GM23338 (cell line): ENCODE measurements at regions not wholly inside any gene's neighbourhood (a gene's known extent, or its start where the extent isn't known, plus 50 kb on each side); places are given as distances from the start of the nearest gene placed in this dataset.

Experiments
- ATAC-seq: fragments of 200-7000 bp; cut with Tn5 transposase; 3 replicates; pipeline ENCODE4 v1.9.1; 2020
- DNase-seq: peaks from one replicate; pipeline ENCODE4 v3.0.0-alpha.2; 2015; ENCODE audit warnings: low spot score
- H2AFZ ChIP-seq: fragments of 200-600 bp; sonication (generic); 2 replicates; pipeline ENCODE4 v1.8.0; 2016; ENCODE audit warnings: antibody characterized with exemption, mild to moderate bottlenecking, moderate library complexity
- H3F3A ChIP-seq: fragments of 200-600 bp; sonication (generic); replicated peaks from 2 replicates; pipeline ENCODE4 v1.8.0; 2017; ENCODE audit warnings: antibody characterized with exemption, mixed run types, low read depth
- H3K27ac ChIP-seq: fragments of 200-600 bp; sonication (generic); 2 replicates; pipeline ENCODE4 v1.6.1; 2016; ENCODE audit warnings: low read depth
- H3K27me3 ChIP-seq: fragments of 200-600 bp; sonication (generic); 2 replicates; pipeline ENCODE4 v1.8.0; 2016; ENCODE audit warnings: mild to moderate bottlenecking, mixed run types, moderate library complexity; ENCODE audit not compliant: insufficient read depth
- H3K36me3 ChIP-seq: fragments of 200-600 bp; sonication (generic); 2 replicates; pipeline ENCODE4 v1.8.0; 2016; ENCODE audit warnings: mild to moderate bottlenecking; ENCODE audit not compliant: insufficient read depth
- H3K4me1 ChIP-seq: fragments of 200-600 bp; sonication (generic); 2 replicates; pipeline ENCODE4 v1.8.0; 2016; ENCODE audit warnings: mild to moderate bottlenecking, moderate library complexity; ENCODE audit not compliant: insufficient read depth
- H3K4me2 ChIP-seq: fragments of 200-600 bp; sonication (generic); 2 replicates; pipeline ENCODE4 v1.7.1; 2017; ENCODE audit warnings: mixed run types
- H3K4me3 ChIP-seq: fragments of 200-600 bp; sonication (generic); 2 replicates; pipeline ENCODE4 v1.6.1; 2016; ENCODE audit warnings: mixed run types
- H3K79me2 ChIP-seq: fragments of 200-600 bp; sonication (generic); replicated peaks from 2 replicates; pipeline ENCODE4 v1.8.0; 2017; ENCODE audit warnings: mild to moderate bottlenecking; ENCODE audit not compliant: insufficient read depth
- H3K9me2 ChIP-seq: fragments of 200-600 bp; sonication (generic); 2 replicates; pipeline ENCODE4 v1.8.0; 2017; ENCODE audit not compliant: insufficient read depth
- H4K20me1 ChIP-seq: fragments of 200-600 bp; sonication (generic); replicated peaks from 2 replicates; pipeline ENCODE4 v1.8.0; 2017; ENCODE audit warnings: mild to moderate bottlenecking; ENCODE audit not compliant: insufficient read depth
- H3K27ac Mint-ChIP-seq: 2 replicates; pipeline ENCODE4 v1.8.0; 2020; ENCODE audit warnings: inconsistent platforms, mild to moderate bottlenecking, moderate library complexity, mixed read lengths
- H3K27me3 Mint-ChIP-seq: 3 replicates; pipeline ENCODE4 v1.8.0; 2022; ENCODE audit warnings: low read depth, mild to moderate bottlenecking, moderate library complexity, mixed read lengths, inconsistent platforms; ENCODE audit not compliant: insufficient read depth, poor library complexity
- H3K36me3 Mint-ChIP-seq: 3 replicates; pipeline ENCODE4 v1.8.0; 2021; ENCODE audit warnings: low read depth, mild to moderate bottlenecking, inconsistent platforms, moderate library complexity, mixed read lengths
- H3K4me1 Mint-ChIP-seq: 3 replicates; pipeline ENCODE4 v1.8.0; 2020; ENCODE audit warnings: mild to moderate bottlenecking, inconsistent platforms, mixed read lengths
- H3K4me3 Mint-ChIP-seq: 3 replicates; pipeline ENCODE4 v1.8.0; 2021; ENCODE audit warnings: moderate library complexity, mild to moderate bottlenecking, inconsistent platforms, mixed read lengths
- H3K9me3 Mint-ChIP-seq: 3 replicates; pipeline ENCODE4 v1.8.0; 2020; ENCODE audit warnings: moderate library complexity, mild to moderate bottlenecking, inconsistent platforms, mixed read lengths
- CREB1 ChIP-seq: fragments of 250-450 bp; sonication (Bioruptor Pico); IDR thresholded peaks from 2 replicates; pipeline ENCODE4 v1.5.0; 2020; ENCODE audit warnings: low read depth, mild to moderate bottlenecking, moderate library complexity
- ETS1 ChIP-seq: IDR thresholded peaks from 2 replicates; pipeline ENCODE4 v1.6.1; 2016; ENCODE audit warnings: antibody characterized with exemption
- EZH2 ChIP-seq: fragments of 200-600 bp; sonication (generic); IDR thresholded peaks from one replicate; pipeline ENCODE4 v1.8.0; 2017; ENCODE audit warnings: antibody characterized with exemption, mild to moderate bottlenecking, low read depth; ENCODE audit not compliant: unreplicated experiment
- EZH2phosphoT487 ChIP-seq: fragments of 200-600 bp; sonication (generic); IDR thresholded peaks from one replicate; pipeline ENCODE4 v1.8.1; 2018; ENCODE audit warnings: antibody characterized with exemption; ENCODE audit not compliant: unreplicated experiment
- JUNB ChIP-seq: IDR thresholded peaks from one replicate; pipeline ENCODE4 v1.6.1; 2016; ENCODE audit warnings: antibody characterized with exemption; ENCODE audit not compliant: unreplicated experiment
- NANOG ChIP-seq: IDR thresholded peaks from 2 replicates; pipeline ENCODE4 v1.6.1; 2016; ENCODE audit warnings: antibody characterized with exemption, borderline replicate concordance
- POLR2AphosphoS5 ChIP-seq: IDR thresholded peaks from 2 replicates; pipeline ENCODE4 v1.6.1; 2016; ENCODE audit warnings: antibody characterized with exemption, low read depth
- REST ChIP-seq: IDR thresholded peaks from one replicate; pipeline ENCODE4 v1.6.1; 2018; ENCODE audit warnings: antibody characterized with exemption; ENCODE audit not compliant: unreplicated experiment
- STAT1 ChIP-seq: IDR thresholded peaks from one replicate; pipeline ENCODE4 v1.6.1; 2016; ENCODE audit warnings: antibody characterized with exemption; ENCODE audit not compliant: unreplicated experiment
- ZNF114 ChIP-seq: fragments of 250-450 bp; sonication (Bioruptor Pico); IDR thresholded peaks from 2 replicates; pipeline ENCODE4 v1.5.0; 2020; ENCODE audit warnings: mild to moderate bottlenecking, moderate library complexity
- ZNF331 ChIP-seq: fragments of 250-450 bp; sonication (Bioruptor Pico); IDR thresholded peaks from 2 replicates; pipeline ENCODE4 v1.5.0; 2020; ENCODE audit warnings: low read depth, mild to moderate bottlenecking, moderate library complexity
- TF ChIP-seq, protein P1 (sequence below): fragments of 250-450 bp; sonication (Bioruptor Pico); IDR thresholded peaks from 2 replicates; pipeline ENCODE4 v1.5.0; 2020; ENCODE audit warnings: mild to moderate bottlenecking, moderate library complexity
- TF ChIP-seq, protein P2 (sequence below), 2 experiments: fragments of 200-600 bp in 1 of 2; sonication (generic) in 1 of 2; conservative IDR thresholded peaks; 2 replicates each; pipeline versions ENCODE4 v1.5.1 to v1.6.1; 2016 to 2017; ENCODE audit warnings: antibody characterized with exemption in 2 of 2, low read depth in 2 of 2, mild to moderate bottlenecking in 2 of 2, moderate library complexity in 1 of 2

DNA sequence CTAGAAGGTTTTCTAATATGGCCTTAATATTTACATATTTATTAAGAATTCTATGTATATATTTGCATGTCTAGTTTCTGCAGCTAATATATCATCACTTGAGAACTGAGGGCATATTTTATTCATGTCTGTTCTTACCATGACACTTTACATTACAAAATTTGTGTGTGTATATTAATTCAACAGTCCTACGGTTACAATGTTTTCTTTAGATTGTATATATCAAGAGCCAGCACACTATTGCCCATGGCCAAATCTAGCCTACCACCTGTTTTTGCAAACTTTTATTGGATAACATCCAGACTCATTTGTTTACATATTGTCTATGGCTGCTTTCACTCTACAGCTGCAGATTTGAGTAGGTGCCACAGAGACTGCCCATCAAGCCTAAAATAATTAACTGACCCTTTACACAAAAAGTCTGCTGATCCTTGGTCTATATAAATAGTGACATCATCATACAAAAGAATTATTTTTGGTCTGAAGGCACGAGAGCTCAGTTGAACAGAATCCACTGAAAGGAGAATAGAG is 577.4 kb upstream of the PBX1 start:
- no peak overlapping the region for H3K4me2 ChIP-seq
- H3K27me3 ChIP-seq = no peaks in the 10 kb centered on the region
- H3K9me3 Mint-ChIP-seq = no peaks in the 10 kb centered on the region
- no peak overlapping the region for H3K4me3 ChIP-seq
- DNase-seq (no peak), ATAC-seq (no peak)
- no peaks in the 10 kb centered on the region for H4K20me1 ChIP-seq
- peaks cover 7% of the 10 kb centered on the region; the same call in 2 of the 3 replicates for H3K4me1 Mint-ChIP-seq
- no peaks in the 10 kb centered on the region for H3K36me3 Mint-ChIP-seq
- 0 out of 2 replicates have a peak, but pooled peaks cover 5% of the 10 kb centered on the region for H3K9me2 ChIP-seq
- no peak overlapping the region for H3K27ac Mint-ChIP-seq
- H3K4me1 ChIP-seq = no peaks in the 10 kb centered on the region
- H3F3A ChIP-seq = no peaks in the 10 kb centered on the region
- H3K36me3 ChIP-seq = no peaks in the 10 kb centered on the region
- no peak overlapping the region for H3K4me3 Mint-ChIP-seq
- no peaks in the 10 kb centered on the region for H3K27me3 Mint-ChIP-seq
- no peaks in the 10 kb centered on the region for H3K79me2 ChIP-seq
- no peak overlapping the region for H3K27ac ChIP-seq
- TF ChIP-seq REST (no peak), NANOG (no peak), POLR2AphosphoS5 (no peak), ZNF114 (CRISPR knock-in tag) (no peak), EZH2phosphoT487 (no peak), EZH2 (no peak), CREB1 (no peak), STAT1 (no peak), ZNF331 (no peak), ETS1 (no peak), JUNB (no peak)
- TF ChIP-seq, protein P1, sequence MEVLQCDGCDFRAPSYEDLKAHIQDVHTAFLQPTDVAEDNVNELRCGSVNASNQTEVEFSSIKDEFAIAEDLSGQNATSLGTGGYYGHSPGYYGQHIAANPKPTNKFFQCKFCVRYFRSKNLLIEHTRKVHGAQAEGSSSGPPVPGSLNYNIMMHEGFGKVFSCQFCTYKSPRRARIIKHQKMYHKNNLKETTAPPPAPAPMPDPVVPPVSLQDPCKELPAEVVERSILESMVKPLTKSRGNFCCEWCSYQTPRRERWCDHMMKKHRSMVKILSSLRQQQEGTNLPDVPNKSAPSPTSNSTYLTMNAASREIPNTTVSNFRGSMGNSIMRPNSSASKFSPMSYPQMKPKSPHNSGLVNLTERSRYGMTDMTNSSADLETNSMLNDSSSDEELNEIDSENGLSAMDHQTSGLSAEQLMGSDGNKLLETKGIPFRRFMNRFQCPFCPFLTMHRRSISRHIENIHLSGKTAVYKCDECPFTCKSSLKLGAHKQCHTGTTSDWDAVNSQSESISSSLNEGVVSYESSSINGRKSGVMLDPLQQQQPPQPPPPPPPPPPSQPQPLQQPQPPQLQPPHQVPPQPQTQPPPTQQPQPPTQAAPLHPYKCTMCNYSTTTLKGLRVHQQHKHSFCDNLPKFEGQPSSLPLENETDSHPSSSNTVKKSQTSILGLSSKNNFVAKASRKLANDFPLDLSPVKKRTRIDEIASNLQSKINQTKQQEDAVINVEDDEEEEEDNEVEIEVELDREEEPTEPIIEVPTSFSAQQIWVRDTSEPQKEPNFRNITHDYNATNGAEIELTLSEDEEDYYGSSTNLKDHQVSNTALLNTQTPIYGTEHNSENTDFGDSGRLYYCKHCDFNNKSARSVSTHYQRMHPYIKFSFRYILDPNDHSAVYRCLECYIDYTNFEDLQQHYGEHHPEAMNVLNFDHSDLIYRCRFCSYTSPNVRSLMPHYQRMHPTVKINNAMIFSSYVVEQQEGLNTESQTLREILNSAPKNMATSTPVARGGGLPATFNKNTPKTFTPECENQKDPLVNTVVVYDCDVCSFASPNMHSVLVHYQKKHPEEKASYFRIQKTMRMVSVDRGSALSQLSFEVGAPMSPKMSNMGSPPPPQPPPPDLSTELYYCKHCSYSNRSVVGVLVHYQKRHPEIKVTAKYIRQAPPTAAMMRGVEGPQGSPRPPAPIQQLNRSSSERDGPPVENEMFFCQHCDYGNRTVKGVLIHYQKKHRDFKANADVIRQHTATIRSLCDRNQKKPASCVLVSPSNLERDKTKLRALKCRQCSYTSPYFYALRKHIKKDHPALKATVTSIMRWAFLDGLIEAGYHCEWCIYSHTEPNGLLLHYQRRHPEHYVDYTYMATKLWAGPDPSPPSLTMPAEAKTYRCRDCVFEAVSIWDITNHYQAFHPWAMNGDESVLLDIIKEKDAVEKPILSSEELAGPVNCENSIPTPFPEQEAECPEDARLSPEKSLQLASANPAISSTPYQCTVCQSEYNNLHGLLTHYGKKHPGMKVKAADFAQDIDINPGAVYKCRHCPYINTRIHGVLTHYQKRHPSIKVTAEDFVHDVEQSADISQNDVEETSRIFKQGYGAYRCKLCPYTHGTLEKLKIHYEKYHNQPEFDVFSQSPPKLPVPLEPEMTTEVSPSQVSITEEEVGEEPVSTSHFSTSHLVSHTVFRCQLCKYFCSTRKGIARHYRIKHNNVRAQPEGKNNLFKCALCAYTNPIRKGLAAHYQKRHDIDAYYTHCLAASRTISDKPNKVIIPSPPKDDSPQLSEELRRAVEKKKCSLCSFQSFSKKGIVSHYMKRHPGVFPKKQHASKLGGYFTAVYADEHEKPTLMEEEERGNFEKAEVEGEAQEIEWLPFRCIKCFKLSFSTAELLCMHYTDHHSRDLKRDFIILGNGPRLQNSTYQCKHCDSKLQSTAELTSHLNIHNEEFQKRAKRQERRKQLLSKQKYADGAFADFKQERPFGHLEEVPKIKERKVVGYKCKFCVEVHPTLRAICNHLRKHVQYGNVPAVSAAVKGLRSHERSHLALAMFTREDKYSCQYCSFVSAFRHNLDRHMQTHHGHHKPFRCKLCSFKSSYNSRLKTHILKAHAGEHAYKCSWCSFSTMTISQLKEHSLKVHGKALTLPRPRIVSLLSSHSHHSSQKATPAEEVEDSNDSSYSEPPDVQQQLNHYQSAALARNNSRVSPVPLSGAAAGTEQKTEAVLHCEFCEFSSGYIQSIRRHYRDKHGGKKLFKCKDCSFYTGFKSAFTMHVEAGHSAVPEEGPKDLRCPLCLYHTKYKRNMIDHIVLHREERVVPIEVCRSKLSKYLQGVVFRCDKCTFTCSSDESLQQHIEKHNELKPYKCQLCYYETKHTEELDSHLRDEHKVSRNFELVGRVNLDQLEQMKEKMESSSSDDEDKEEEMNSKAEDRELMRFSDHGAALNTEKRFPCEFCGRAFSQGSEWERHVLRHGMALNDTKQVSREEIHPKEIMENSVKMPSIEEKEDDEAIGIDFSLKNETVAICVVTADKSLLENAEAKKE = no peak
- TF ChIP-seq, protein P2, sequence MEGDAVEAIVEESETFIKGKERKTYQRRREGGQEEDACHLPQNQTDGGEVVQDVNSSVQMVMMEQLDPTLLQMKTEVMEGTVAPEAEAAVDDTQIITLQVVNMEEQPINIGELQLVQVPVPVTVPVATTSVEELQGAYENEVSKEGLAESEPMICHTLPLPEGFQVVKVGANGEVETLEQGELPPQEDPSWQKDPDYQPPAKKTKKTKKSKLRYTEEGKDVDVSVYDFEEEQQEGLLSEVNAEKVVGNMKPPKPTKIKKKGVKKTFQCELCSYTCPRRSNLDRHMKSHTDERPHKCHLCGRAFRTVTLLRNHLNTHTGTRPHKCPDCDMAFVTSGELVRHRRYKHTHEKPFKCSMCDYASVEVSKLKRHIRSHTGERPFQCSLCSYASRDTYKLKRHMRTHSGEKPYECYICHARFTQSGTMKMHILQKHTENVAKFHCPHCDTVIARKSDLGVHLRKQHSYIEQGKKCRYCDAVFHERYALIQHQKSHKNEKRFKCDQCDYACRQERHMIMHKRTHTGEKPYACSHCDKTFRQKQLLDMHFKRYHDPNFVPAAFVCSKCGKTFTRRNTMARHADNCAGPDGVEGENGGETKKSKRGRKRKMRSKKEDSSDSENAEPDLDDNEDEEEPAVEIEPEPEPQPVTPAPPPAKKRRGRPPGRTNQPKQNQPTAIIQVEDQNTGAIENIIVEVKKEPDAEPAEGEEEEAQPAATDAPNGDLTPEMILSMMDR (conservative IDR thresholded peaks at IDR 0.05; ENCODE audit: low read depth in 2 of 2) = no peak
- no peak overlapping the region for H2AFZ ChIP-seq
